ENCODE measurements at regions not wholly inside any gene's neighbourhood (a gene's known extent, or its start where the extent isn't known, plus 50 kb on each side); places are given as distances from the start of the nearest gene placed in this dataset.

DNA sequence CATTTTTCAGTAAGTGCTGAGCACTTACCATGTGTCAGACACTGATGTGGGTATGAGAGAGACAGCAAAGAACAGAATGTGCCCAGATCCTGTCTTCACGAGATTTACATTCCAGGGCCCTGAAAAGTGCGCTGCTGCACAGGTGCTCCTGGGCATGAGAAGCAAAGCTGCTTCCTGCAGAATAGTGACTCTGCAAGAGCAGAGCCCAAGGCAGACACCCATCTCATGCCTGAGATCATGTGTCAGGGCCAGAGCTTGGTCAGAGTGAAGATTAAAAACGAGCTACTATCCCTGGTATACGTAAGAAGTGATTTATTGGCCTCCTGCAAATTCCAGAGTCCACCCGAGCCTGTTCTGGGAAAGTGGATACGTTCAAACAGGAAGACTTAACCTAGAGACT lies 824.4 kb downstream of the GRID1 start:
- POLR2A ChIA-PET = no interaction called here
- TF ChIP-seq, protein P1, sequence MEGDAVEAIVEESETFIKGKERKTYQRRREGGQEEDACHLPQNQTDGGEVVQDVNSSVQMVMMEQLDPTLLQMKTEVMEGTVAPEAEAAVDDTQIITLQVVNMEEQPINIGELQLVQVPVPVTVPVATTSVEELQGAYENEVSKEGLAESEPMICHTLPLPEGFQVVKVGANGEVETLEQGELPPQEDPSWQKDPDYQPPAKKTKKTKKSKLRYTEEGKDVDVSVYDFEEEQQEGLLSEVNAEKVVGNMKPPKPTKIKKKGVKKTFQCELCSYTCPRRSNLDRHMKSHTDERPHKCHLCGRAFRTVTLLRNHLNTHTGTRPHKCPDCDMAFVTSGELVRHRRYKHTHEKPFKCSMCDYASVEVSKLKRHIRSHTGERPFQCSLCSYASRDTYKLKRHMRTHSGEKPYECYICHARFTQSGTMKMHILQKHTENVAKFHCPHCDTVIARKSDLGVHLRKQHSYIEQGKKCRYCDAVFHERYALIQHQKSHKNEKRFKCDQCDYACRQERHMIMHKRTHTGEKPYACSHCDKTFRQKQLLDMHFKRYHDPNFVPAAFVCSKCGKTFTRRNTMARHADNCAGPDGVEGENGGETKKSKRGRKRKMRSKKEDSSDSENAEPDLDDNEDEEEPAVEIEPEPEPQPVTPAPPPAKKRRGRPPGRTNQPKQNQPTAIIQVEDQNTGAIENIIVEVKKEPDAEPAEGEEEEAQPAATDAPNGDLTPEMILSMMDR (IDR thresholded peaks at IDR 0.05; ENCODE audit: insufficient read depth in 1 of 2, low read depth in 1 of 2, low read length in 1 of 2, severe bottlenecking in 1 of 2, unreplicated experiment in 1 of 2) = no peak
- H3K9me3 ChIP-seq = no peaks in the 10 kb centered on the region

DNA sequence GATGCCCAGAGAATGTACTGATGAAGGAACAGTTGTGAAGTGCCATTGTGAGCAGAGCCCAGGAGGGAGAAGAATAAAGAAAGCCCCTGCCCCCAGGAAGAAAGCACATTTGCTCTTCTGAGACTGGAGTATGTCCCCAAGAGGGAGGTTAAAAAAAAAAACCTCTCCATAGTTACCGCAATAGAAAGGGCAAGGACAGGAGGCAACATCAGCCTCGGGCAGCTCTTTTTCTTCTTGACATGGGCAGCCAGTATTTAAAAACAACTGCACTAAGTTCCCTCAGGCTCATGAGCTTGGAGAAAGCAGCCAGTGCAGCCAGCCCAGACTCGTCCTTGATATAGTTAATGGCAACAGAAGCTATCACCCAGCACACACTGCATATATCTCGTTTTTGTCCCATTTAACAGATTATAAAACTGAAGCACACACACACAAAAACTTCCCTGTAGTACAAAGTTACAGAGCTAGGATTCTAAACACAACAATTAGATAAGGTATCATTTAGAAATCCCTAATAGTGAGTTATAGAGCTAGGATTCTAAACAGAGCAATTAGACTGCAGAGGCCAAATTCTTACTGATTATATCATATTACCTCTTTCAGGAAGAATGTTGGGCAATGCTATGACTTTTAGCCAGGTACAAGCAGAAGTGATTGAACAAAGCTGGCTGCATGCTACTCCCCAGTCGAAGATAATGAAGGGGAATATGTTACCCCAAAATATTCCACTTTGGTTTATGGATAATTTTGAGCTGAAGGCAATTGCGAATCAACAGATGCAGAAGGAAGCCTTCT lies 823.5 kb downstream of the GRID1 start:
- Mint-ChIP-seq H3K27ac (ENCODE audit: unreplicated experiment) (no peak overlapping the region), H3K27me3 (ENCODE audit: insufficient read depth, unreplicated experiment) (no peaks in the 10 kb centered on the region), H3K4me3 (ENCODE audit: unreplicated experiment) (no peak overlapping the region), H3K9me3 (ENCODE audit: unreplicated experiment) (no peaks in the 10 kb centered on the region), H3K36me3 (ENCODE audit: insufficient read depth, unreplicated experiment) (no peaks in the 10 kb centered on the region), H3K4me1 (ENCODE audit: low read depth, unreplicated experiment) (peaks cover 6% of the 10 kb centered on the region)
- POLR2A ChIA-PET = no interaction called here
- Histone ChIP-seq H3K4me1 (peaks cover 4% of the 10 kb centered on the region; the same call in 1 of the 2 replicates), H3K4me3 (ENCODE audit: low read depth, low read length) (no peak overlapping the region), H3K36me3 (ENCODE audit: control insufficient read depth, insufficient read depth, low read length) (no peaks in the 10 kb centered on the region), H3K9me3 (no peaks in the 10 kb centered on the region), H3K27me3 (replicated peaks; ENCODE audit: control insufficient read depth, insufficient read depth, low read length) (no peaks in the 10 kb centered on the region)
- BruUV-seq (replicated peaks) = no TSS peak
- CTCF ChIA-PET = no interaction called here
- TF ChIP-seq, protein P1 (IDR thresholded peaks at IDR 0.05; ENCODE audit: insufficient read depth in 1 of 2, low read depth in 1 of 2, low read length in 1 of 2, severe bottlenecking in 1 of 2, unreplicated experiment in 1 of 2) = no peak
- intact Hi-C loops (cut with micrococcal nuclease; ENCODE audit: unreplicated experiment) = loop anchor here (10.0 kb wide), 2 partner anchors 128 to 212 kb away; no protein-coding TSS in a partner anchor
- no peak for DNase-seq

More for the DNA sequence above, 824.4 kb downstream of the GRID1 start:
- CTCF ChIA-PET = no interaction called here
- no peaks in the 10 kb centered on the region for H3K4me1 Mint-ChIP-seq (ENCODE audit: low read depth, unreplicated experiment)
- H3K36me3 ChIP-seq (ENCODE audit: control insufficient read depth, insufficient read depth, low read length) = no peaks in the 10 kb centered on the region
- no peaks in the 10 kb centered on the region for H3K27me3 Mint-ChIP-seq (ENCODE audit: insufficient read depth, unreplicated experiment)
- H3K27ac Mint-ChIP-seq (ENCODE audit: unreplicated experiment) = no peak overlapping the region
- no TSS peak for BruUV-seq (replicated peaks)
- H3K36me3 Mint-ChIP-seq (ENCODE audit: insufficient read depth, unreplicated experiment) = no peaks in the 10 kb centered on the region
- peak in 1 of 2 experiments; percentile 40 for DNase-seq
- no peak overlapping the region for H3K4me3 Mint-ChIP-seq (ENCODE audit: unreplicated experiment)
- H3K4me3 ChIP-seq (ENCODE audit: low read depth, low read length) = no peak overlapping the region
- no peaks in the 10 kb centered on the region for H3K27me3 ChIP-seq (replicated peaks; ENCODE audit: control insufficient read depth, insufficient read depth, low read length)
- no peaks in the 10 kb centered on the region for H3K9me3 Mint-ChIP-seq (ENCODE audit: unreplicated experiment)
- intact Hi-C loops (cut with micrococcal nuclease; ENCODE audit: unreplicated experiment) = loop anchor here (10.0 kb wide), 2 partner anchors 127 to 213 kb away; no protein-coding TSS in a partner anchor
- peaks cover 4% of the 10 kb centered on the region; the same call in 1 of the 2 replicates for H3K4me1 ChIP-seq

DNA sequence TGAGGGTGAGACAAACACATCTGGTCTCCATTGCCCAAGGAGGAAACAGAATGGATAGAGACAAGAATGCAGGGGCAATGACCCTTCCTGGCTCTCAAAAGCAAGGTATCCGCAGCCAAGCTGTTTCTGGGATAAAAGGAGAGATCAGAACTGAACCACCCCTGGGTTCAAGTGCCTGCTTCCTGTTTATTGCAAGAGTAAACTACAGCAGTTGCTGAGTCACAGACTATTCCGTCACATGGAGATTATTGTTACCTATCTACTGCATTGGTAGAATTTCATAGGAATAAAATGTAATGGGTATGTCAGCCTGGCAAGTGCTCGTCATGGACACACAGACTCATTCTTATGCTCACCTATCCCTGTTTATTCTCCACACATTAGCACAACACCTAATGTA lies 821.6 kb downstream of the GRID1 start:
- Mint-ChIP-seq H3K9me3 (ENCODE audit: unreplicated experiment) (no peaks in the 10 kb centered on the region), H3K27ac (ENCODE audit: unreplicated experiment) (no peak overlapping the region), H3K27me3 (ENCODE audit: insufficient read depth, unreplicated experiment) (no peaks in the 10 kb centered on the region), H3K4me1 (ENCODE audit: low read depth, unreplicated experiment) (peaks cover 12% of the 10 kb centered on the region), H3K36me3 (ENCODE audit: insufficient read depth, unreplicated experiment) (no peaks in the 10 kb centered on the region), H3K4me3 (ENCODE audit: unreplicated experiment) (no peak overlapping the region)
- DNase-seq = no peak
- ChIA-PET POLR2A (no interaction called here), CTCF (no interaction called here)
- H3K4me1 ChIP-seq = peaks cover 4% of the 10 kb centered on the region; the same call in 1 of the 2 replicates
- H3K4me3 ChIP-seq (ENCODE audit: low read depth, low read length) = no peak overlapping the region
- no peaks in the 10 kb centered on the region for H3K9me3 ChIP-seq
- no TSS peak for BruUV-seq (replicated peaks)
- no peaks in the 10 kb centered on the region for H3K27me3 ChIP-seq (replicated peaks; ENCODE audit: control insufficient read depth, insufficient read depth, low read length)
- intact Hi-C loops (cut with micrococcal nuclease; ENCODE audit: unreplicated experiment) = loop anchor here (10.0 kb wide), 2 partner anchors 130 to 210 kb away; no protein-coding TSS in a partner anchor
- no peaks in the 10 kb centered on the region for H3K36me3 ChIP-seq (ENCODE audit: control insufficient read depth, insufficient read depth, low read length)
- TF ChIP-seq, protein P1 (IDR thresholded peaks at IDR 0.05; ENCODE audit: insufficient read depth in 1 of 2, low read depth in 1 of 2, low read length in 1 of 2, severe bottlenecking in 1 of 2, unreplicated experiment in 1 of 2) = no peak

Measured in Caco-2 (cell line).